CD4-positive, alpha-beta T cell (primary cell): ENCODE measurements at regions not wholly inside any gene's neighbourhood (a gene's known extent, or its start where the extent isn't known, plus 50 kb on each side); places are given as distances from the start of the nearest gene placed in this dataset.

Experiments
- ATAC-seq: fragments of 200-7000 bp; cut with Tn5 transposase; one replicate; pipeline ENCODE4 v1.10.0; 2022; ENCODE audit warnings: mild to moderate bottlenecking; ENCODE audit not compliant: poor library complexity
- CTCF ChIA-PET: fragments of 350-600 bp; sonication (Branson Sonifier 250); formaldehyde crosslinking; loops from one replicate; lab custom pipeline; 2021; ENCODE audit warnings: antibody characterized with exemption, inconsistent platforms; lab: Charles Lee
- POLR2A ChIA-PET: fragments of 350-600 bp; sonication (Branson Sonifier 250); formaldehyde crosslinking; loops from one replicate; lab custom pipeline; 2021; ENCODE audit warnings: antibody characterized with exemption, inconsistent platforms; lab: Charles Lee
- DNase-seq, 14 experiments: peaks; one replicate each; pipeline ENCODE4 v3.0.0-alpha.2; 2013 to 2020; ENCODE audit warnings: mixed read lengths in 2 of 14
- H3K27ac ChIP-seq, 2 donors: one replicate each; pipeline versions ENCODE4 v1.5.1 to v1.7.0; 2013; ENCODE audit warnings: low read length in 2 of 2, low read depth in 1 of 2, mild to moderate bottlenecking in 1 of 2
- H3K27me3 ChIP-seq, 2 experiments: 1 replicate in 1 of 2; 2 replicates in 1 of 2; pipeline versions ENCODE4 v1.6.1 to v1.7.0; 2013; ENCODE audit warnings: low read length in 2 of 2, control low read depth in 1 of 2, mild to moderate bottlenecking in 1 of 2, moderate library complexity in 1 of 2; ENCODE audit not compliant: insufficient read depth in 2 of 2, control insufficient read depth in 1 of 2
- H3K36me3 ChIP-seq: one replicate; pipeline ENCODE4 v1.6.1; 2013; ENCODE audit warnings: low read length, control low read depth; ENCODE audit not compliant: insufficient read depth
- H3K4me1 ChIP-seq: one replicate; pipeline ENCODE4 v1.6.1; 2013; ENCODE audit warnings: low read length, control low read depth; ENCODE audit not compliant: insufficient read depth
- H3K4me3 ChIP-seq: one replicate; pipeline ENCODE4 v1.5.1; 2013; ENCODE audit warnings: mild to moderate bottlenecking, low read length, moderate library complexity
- H3K9me3 ChIP-seq, 2 experiments: 1 replicate in 1 of 2; 2 replicates in 1 of 2; pipeline versions ENCODE4 v1.6.1 to v1.7.0; 2013; ENCODE audit warnings: low read length in 2 of 2, mild to moderate bottlenecking in 2 of 2, control low read depth in 1 of 2, moderate library complexity in 1 of 2; ENCODE audit not compliant: control insufficient read depth in 1 of 2, insufficient read depth in 1 of 2
- H3K27ac Mint-ChIP-seq: one replicate; pipeline ENCODE4 v1.8.0; 2020; ENCODE audit warnings: mixed read lengths
- H3K27me3 Mint-ChIP-seq: one replicate; pipeline ENCODE4 v1.8.0; 2021; ENCODE audit warnings: mixed read lengths
- H3K36me3 Mint-ChIP-seq: one replicate; pipeline ENCODE4 v1.8.0; 2021; ENCODE audit warnings: low read depth, mixed read lengths
- H3K4me1 Mint-ChIP-seq: one replicate; pipeline ENCODE4 v1.8.0; 2021; ENCODE audit warnings: low read depth, mixed read lengths
- H3K4me3 Mint-ChIP-seq: one replicate; pipeline ENCODE4 v1.8.0; 2020; ENCODE audit warnings: mild to moderate bottlenecking, mixed read lengths
- H3K9me3 Mint-ChIP-seq: one replicate; pipeline ENCODE4 v1.8.0; 2020; ENCODE audit warnings: mixed read lengths
- intact Hi-C, 2 experiments: fragments of 100-400 bp; cut with DNase I in 1 of 2; cut with micrococcal nuclease in 1 of 2; formaldehyde crosslinking; loops; one replicate each; pipeline versions ENCODE4 v1.15.1 to v1.9.0; 2023 to 2025; cut with DNase I, micrococcal nuclease
- TF ChIP-seq, protein P1 (sequence below): fragments of 200-600 bp; IDR thresholded peaks from one replicate; pipeline ENCODE4 v1.8.0; 2022; ENCODE audit warnings: antibody characterized with exemption, mild to moderate bottlenecking

DNA sequence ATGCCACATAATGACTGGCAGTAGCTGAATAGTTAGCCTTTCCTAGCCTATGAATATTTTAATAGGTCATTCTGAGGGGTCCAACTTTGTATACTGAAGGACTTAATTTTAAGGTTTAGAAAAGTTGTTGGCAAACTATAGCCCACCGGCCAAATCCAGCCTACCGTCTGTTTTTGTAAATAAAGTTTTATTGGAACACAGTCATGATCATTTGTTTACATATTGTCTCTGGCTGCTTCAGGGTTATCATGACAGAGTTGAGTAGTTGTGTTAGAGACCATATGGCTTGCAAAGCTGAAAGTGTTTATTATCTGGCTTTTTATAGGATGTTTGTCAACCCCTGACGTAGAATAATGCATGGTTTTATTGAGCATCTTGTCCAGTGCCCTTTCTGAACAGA lies 73.4 kb downstream of the NTMT2 start:
- Mint-ChIP-seq H3K27me3 (peaks cover 20% of the 10 kb centered on the region), H3K36me3 (no peaks in the 10 kb centered on the region), H3K9me3 (no peaks in the 10 kb centered on the region), H3K4me3 (no peak overlapping the region), H3K4me1 (no peaks in the 10 kb centered on the region), H3K27ac (no peak overlapping the region)
- no peak for ATAC-seq
- Histone ChIP-seq H3K36me3 (no peaks in the 10 kb centered on the region), H3K4me1 (no peaks in the 10 kb centered on the region), H3K9me3 (peaks cover 0 to 2% of the 10 kb centered on the region in 2 experiments), H3K27me3 (peaks cover 8 to 12% of the 10 kb centered on the region in 2 experiments), H3K27ac (no peak overlapping the region), H3K4me3 (no peak overlapping the region)
- TF ChIP-seq, protein P1, sequence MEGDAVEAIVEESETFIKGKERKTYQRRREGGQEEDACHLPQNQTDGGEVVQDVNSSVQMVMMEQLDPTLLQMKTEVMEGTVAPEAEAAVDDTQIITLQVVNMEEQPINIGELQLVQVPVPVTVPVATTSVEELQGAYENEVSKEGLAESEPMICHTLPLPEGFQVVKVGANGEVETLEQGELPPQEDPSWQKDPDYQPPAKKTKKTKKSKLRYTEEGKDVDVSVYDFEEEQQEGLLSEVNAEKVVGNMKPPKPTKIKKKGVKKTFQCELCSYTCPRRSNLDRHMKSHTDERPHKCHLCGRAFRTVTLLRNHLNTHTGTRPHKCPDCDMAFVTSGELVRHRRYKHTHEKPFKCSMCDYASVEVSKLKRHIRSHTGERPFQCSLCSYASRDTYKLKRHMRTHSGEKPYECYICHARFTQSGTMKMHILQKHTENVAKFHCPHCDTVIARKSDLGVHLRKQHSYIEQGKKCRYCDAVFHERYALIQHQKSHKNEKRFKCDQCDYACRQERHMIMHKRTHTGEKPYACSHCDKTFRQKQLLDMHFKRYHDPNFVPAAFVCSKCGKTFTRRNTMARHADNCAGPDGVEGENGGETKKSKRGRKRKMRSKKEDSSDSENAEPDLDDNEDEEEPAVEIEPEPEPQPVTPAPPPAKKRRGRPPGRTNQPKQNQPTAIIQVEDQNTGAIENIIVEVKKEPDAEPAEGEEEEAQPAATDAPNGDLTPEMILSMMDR = no peak
- ChIA-PET POLR2A (no interaction called here), CTCF (no interaction called here)
- intact Hi-C loops = no loop called here
- DNase-seq = no peak

DNA sequence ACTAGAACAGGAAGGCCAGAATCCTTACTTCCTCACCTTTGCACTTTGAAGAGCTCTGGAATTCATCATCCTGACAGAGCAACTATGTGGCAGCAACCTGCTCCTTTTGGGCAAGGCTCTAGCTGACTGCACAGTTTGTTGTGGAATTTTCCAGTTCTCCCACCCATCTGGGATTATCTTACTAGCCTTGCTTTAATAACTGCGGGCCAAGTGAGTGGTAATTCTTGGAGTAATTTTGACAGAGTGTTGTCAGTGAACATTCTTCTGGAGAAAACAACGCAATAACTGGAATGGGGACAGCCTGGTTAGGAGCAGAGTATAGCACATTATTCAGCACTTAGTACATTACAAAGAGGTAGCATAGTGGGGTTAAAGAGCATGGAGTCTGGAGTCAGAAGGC lies 75.3 kb downstream of the NTMT2 start:
- no peaks in the 10 kb centered on the region for H3K36me3 Mint-ChIP-seq
- Histone ChIP-seq H3K27me3 (no peaks in the 10 kb centered on the region), H3K4me3 (no peak overlapping the region), H3K4me1 (no peaks in the 10 kb centered on the region), H3K36me3 (no peaks in the 10 kb centered on the region), H3K27ac (no peak overlapping the region), H3K9me3 (peaks cover 0 to 3% of the 10 kb centered on the region in 2 experiments)
- DNase-seq (no peak), ATAC-seq (no peak)
- peaks cover 12% of the 10 kb centered on the region for H3K27me3 Mint-ChIP-seq
- ChIA-PET POLR2A (no interaction called here), CTCF (no interaction called here)
- no peaks in the 10 kb centered on the region for H3K4me1 Mint-ChIP-seq
- intact Hi-C loops = no loop called here
- H3K9me3 Mint-ChIP-seq = no peaks in the 10 kb centered on the region
- TF ChIP-seq, protein P1 = no peak
- H3K27ac Mint-ChIP-seq = no peak overlapping the region
- no peak overlapping the region for H3K4me3 Mint-ChIP-seq

DNA sequence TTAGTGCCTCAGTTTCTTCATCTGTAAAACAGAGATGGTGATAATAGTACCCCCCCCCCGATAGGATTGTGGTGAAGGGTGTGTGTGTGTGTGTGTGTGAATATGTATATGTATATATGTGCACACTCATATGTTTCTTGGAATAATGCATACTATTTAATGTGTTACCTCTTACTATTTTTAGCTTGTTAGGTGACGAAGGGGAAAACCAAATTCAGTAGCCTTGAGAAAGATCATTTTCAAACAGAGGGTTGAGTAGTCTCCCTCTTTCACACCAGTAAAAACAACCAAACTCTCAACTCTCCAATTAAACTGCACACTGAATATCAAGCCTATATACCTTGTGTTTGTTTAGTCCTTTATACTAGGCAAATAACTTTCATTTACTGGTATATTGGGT lies 75.7 kb downstream of the NTMT2 start:
- TF ChIP-seq, protein P1 = no peak
- intact Hi-C loops = no loop called here

More for the DNA sequence above, 75.7 kb downstream of the NTMT2 start:
- no peak overlapping the region for H3K4me3 ChIP-seq
- POLR2A ChIA-PET = no interaction called here
- Mint-ChIP-seq H3K27ac (no peak overlapping the region), H3K4me1 (no peaks in the 10 kb centered on the region), H3K9me3 (no peaks in the 10 kb centered on the region), H3K4me3 (no peak overlapping the region), H3K27me3 (peaks cover 12% of the 10 kb centered on the region), H3K36me3 (no peaks in the 10 kb centered on the region)
- no peaks in the 10 kb centered on the region for H3K36me3 ChIP-seq
- CTCF ChIA-PET = no interaction called here
- no peak for ATAC-seq
- peaks cover 0 to 3% of the 10 kb centered on the region in 2 experiments for H3K9me3 ChIP-seq
- no peaks in the 10 kb centered on the region for H3K4me1 ChIP-seq
- no peaks in the 10 kb centered on the region for H3K27me3 ChIP-seq
- DNase-seq = no peak
- H3K27ac ChIP-seq = no peak overlapping the region
